ENCODE measurements at regions not wholly inside any gene's neighbourhood (a gene's known extent, or its start where the extent isn't known, plus 50 kb on each side); places are given as distances from the start of the nearest gene placed in this dataset.
"Not testable (repeated sequence)": the region's sequence is repeated elsewhere in the genome, so short reads cannot be mapped to it uniquely, and the experiment has no call there.

- not testable (repeated sequence) for TF ChIP-seq SRF (IDR thresholded peaks at IDR 0.05; ENCODE audit: low read depth in 2 of 2, low read length in 2 of 2); NFXL1 (IDR thresholded peaks at IDR 0.05; ENCODE audit: borderline replicate concordance); EP300 (IDR thresholded peaks at IDR 0.05; ENCODE audit: borderline replicate concordance in 1 of 2, control insufficient read depth in 1 of 2, low read depth in 2 of 2, low read length in 2 of 2); CEBPZ (IDR thresholded peaks at IDR 0.05; ENCODE audit: low read depth, low read length); SKIL (IDR thresholded peaks at IDR 0.05; ENCODE audit: low read depth, poor library complexity, severe bottlenecking); USF2 (IDR thresholded peaks at IDR 0.05; ENCODE audit: borderline replicate concordance, low read depth, low read length); HDGF (IDR thresholded peaks at IDR 0.05); CTCF (IDR thresholded peaks at IDR 0.05 in 2 of 3, conservative IDR thresholded peaks at IDR 0.05 in 1 of 3; ENCODE audit: control insufficient read depth in 2 of 3, extremely low read depth in 1 of 3, insufficient read depth in 1 of 3, low read depth in 3 of 3, low read length in 3 of 3); ZSCAN29 (IDR thresholded peaks at IDR 0.05); POLR2AphosphoS5 (IDR thresholded peaks at IDR 0.05; ENCODE audit: low read length); MTA2 (IDR thresholded peaks at IDR 0.05; ENCODE audit: low read depth); ZNF274 (IDR thresholded peaks at IDR 0.05; ENCODE audit: insufficient read depth, insufficient read length); POLR2A (IDR thresholded peaks at IDR 0.05; ENCODE audit: low read depth, low read length)
These were observed 89.6 kb upstream of the EPCAM start for GRCh38 chr2:47279525-47279924.

Measured in GM12878 (cell line).